ENCODE measurements at regions not wholly inside any gene's neighbourhood (a gene's known extent, or its start where the extent isn't known, plus 50 kb on each side); places are given as distances from the start of the nearest gene placed in this dataset.
"Not testable (repeated sequence)": the region's sequence is repeated elsewhere in the genome, so short reads cannot be mapped to it uniquely, and the experiment has no call there.

DNA sequence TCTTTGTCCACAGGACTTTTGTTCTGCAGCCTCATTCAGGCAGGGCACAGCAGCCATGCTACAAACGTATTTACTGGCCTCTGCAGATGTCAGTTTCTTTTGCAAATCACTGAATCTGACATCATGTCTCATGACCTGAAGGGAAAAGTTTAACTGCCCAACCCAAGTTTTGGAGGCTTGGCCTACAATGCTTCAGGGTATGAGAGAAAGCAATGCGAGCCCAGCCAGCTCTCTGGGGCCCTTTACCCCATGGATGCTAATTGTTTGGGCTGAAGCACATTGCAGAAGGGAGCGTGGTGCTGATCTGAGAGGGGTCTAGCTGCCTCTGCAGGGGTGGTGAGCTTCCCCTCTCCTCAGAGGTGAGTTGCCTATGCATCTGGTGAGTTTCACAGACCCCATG is 179.9 kb upstream of the CXCL12 start:
- DNase-seq (ENCODE audit: low read depth) = no peak

DNA sequence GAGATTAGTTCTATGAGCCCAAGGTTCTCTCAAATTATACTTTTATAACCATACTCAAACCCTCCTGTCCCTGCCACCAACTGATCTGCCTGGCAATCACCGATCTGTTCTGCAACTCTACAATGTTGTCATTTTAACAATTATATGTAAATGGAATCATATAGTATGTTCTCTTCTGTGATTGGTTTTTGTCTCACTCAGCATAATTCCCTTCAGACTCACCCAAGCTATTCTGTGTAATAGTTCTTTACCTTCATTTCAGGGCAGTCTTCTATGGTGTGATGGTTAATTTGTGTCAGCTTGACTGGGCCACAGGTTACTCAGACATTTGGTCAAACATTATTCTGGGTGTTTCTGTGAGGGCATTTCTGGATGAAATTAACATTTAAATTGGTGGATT is 181.9 kb upstream of the CXCL12 start:
- DNase-seq (ENCODE audit: low read depth) = no peak

DNA sequence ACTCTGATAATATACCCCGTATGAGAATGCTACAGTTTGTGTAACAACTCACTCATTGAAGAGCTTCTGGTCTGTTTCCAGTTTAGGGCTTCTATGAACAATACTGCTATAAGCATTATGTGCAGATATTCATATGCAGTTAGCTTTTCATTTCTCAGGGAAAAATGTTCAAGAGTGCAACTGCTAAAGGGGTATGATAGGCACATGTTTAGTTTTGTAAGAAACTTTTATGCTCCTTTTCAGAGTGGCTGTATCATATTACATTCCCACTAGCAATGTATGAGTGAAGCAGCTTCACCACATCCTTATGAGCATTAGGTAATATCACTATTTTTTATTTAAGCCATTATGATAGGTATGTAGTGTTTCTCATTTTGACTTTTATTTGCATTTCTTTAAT is 182.6 kb upstream of the CXCL12 start:
- no peak for DNase-seq (ENCODE audit: low read depth)

DNA sequence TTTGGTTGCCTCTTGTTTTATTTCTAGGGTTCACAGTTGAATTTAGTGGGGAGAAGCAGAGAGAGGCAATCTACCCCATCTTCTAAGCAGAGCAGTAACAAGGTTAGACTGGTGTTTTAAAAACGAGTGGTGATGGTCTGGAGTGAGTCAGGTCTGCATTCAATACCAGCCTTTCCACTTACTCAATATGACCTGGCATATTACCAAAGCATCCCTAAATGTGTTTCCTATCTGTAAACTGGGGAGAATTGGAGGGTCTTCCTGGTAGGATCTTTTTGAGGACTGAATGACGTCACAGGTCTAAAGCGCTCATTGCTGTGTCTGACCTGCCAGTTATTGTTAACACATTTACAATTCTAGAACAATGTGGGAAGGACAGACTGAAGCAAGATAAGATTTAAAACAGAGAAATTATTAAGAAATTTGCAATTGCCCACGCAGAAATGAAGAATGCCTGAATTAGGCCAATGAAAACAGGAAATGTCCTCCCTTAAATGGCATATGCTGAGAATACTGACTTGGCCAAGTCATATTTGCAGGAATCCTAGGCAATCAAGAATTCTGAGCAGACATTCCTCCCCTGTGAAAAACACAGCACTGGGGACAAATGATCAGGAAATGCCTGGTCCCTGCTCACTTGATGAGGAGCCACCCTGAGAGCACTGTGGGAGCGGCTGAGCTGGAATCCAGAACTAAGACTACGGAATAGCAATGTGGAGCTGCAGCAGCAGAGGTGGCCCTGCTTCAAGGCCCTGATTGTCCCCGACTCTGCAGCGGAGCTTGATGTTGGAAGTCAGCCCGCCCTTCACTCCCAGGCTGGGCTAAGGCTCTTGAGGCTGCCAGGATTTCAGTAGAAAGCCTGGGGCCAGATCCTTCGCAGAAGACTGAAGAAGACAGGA is 184.5 kb upstream of the CXCL12 start:
- DNase-seq (ENCODE audit: low read depth) = no peak

DNA sequence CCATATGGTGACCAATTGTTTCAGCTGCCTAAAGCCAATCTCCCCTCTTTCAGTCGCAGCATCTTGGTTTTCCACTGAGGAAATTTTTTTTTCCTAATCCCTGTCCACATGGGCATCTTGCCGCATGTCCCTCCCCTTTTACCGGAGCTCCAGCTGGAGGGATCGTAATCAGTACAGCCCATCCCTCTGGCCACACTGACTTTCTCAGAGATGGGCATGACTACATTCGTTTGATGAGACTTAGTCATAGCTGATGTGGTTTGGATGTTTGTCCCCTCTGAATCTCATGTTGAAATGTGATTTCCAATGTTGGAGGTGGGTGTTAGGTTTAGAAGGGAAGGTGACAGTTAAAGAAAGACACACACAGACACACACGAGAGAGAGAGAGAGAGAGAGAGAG is 186.8 kb upstream of the CXCL12 start:
- DNase-seq (ENCODE audit: low read depth) = no peak

DNA sequence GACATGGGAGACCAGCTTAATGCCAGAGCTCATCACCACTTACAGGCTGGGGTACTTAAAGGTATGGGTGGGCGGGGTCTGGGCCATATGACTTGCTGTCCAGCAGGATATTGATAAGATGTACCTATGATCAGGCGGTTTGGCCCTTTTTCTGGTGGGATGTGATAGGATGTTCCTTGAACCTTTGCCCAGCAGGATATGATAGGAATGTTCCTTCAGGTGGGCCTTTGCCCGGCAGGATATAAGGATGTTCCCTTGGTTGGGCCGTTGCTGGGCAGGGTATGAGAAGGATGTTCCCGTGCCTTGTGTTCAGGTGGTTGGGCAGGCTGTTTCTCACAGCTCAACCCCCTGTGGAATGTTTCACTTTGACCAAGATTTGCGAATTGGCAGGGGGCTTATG is 187.2 kb upstream of the CXCL12 start:
- no peak for DNase-seq (ENCODE audit: low read depth)

DNA sequence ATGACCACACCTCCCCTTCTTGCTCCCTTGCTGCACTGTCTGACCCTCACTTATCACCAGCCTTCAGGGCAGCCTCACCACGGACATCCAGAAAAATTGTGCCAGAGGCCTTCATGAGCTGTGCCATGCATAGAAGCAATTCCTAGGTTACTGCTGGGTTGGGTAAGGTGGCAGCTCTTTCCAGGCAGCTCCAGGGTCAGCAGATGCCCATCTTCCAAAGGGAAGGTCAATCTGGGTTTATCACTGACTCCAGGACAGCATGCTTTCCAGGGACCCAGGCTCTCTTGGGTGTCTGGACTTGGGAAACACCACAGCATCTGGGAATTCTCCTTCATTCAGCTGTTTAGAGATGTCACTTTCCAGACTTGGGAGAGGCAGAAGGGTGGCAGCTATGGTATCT is 188.9 kb upstream of the CXCL12 start:
- no peak for DNase-seq (ENCODE audit: low read depth)

DNA sequence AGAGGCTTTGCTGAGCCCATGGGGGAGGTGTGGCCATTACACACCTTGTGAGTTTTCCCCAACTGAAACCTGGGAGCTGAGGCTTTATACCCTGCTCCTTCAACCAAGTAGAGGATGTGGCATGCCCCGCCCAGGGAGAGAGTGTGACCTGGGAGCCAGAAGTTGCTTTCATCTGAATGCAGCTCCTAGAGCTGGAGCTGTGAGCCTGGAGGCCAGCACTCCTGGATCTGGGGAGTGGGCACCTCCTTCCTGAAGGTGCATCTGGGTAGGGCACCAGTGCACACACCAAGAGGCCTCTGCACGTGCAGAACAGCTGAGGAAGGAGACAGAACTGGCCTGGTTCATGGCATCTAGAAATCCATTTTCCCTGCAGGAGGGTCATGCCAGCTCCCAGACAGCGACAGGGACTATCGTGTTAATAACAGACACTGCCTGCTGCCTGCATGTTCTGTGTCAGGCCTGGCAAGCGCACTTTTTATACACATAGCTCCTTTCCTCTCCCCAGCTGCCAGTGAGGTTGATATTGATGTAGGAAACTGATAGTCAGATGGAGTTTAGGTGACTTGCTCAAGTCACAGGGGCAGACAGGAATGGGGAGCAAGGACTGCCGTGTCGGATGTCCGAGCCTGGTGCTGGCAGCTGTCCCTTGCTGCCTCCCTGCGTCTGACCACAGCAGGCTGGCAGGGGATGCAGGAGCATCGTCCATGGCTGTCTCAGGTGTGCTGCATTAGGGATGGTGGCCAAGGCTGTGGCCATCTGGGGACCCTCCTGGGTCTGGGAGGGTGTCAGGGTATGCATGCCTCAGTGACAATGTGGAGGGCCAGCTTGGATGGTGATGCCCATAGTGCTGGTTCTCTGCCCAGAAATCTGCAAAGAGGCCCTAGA is 189.9 kb upstream of the CXCL12 start:
- DNase-seq (ENCODE audit: low read depth) = no peak

DNA sequence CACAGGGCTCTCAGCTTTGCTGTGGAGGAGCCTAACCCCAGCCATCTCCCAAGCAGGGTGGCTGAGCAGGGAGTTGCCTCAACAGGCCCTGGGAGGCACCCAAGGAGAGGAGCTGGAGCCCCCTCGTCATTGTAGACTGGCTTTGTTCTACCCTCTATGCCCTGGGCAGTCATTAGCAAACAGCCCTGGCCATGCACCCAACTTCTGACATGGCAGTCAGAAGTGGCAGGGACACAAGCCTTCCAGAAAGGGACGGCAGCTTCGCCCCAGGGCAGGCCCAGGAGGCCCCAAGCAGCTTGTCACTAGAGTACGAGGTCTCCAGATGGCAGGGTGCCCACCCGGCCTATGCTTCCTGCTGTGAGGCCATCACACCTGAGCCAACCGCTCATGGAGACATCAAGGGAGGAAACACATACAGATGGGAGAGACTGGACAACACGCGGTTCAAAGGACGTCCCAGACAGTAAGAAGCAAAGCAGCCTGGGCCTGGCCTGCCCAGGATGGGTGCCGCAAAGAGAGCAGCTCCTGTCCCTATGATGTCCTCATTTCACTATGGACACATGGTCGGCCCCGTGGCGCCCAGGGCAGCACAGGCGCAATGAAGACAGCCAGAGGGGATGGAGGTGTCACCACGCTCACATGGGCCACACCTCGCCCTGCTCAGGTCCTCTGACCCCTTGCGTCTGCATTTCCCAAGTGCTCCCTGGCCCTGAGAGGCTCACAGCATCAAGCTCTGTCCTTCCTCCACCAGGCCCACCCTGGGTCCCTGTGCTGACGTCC is 190.9 kb upstream of the CXCL12 start:
- no peak for DNase-seq (ENCODE audit: low read depth)

DNA sequence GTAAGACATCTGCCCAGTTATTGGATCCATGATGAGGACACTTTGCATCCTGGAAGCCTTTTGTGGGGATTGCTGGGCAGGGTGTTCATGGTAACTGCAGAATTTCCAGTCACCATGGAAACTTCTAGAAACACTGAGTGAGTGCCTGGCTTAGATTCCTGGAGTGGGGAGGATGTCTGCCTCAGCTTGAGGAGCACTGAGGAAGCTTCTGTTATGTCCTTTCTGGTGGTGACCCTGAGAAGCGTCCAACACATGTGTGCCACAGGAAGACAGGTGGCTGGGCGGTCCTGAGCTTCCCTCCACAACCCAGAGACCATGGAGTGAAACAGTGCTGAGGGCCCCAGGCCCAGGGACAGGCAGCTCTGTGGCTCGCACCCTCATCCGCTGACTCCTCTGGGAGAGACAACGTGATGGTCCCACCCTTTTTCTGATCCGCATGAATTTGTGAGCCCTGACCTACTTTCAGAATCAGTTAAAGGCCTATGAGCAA is 191.8 kb upstream of the CXCL12 start:
- no peak for DNase-seq (ENCODE audit: low read depth)

DNA sequence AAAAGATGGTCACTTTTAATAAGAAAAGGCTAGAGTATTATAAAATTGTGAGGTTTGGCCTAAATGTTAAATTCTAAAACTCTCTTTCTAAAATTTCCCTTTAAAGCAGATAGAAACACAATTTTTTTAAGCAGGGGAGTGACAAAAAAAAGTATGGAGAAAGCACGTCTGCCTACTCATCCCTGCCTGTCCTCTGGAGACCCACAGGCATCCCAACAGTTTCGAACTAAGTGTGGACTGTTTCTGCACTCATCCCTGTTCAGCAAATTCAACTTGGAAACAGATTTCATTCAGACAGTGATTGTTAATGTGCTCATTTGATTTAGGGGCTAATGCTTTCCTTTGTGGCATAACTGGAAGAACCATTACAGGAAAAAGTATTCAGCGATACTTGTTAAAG is 192.6 kb upstream of the CXCL12 start:
- DNase-seq (ENCODE audit: low read depth) = no peak

DNA sequence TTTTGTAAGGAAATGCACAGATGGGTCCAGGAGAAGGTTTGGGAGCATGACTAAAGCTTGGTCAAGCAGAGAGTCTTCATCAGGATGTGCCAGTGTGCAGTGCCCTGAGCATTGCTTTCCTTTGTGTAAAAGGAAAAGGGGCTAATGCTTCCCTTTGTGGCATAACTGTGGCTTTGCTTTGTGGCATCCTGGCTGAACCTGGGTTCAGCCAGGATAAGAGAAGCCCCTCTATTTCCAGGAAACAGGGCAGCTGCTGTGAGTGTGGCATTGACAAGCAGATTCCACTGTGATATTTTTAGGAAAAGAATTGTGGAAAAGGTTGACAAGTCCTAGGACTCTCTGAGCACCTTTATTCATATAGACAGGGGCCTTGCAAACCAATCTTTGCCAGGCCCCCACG is 193.4 kb upstream of the CXCL12 start:
- DNase-seq (ENCODE audit: low read depth) = no peak

DNA sequence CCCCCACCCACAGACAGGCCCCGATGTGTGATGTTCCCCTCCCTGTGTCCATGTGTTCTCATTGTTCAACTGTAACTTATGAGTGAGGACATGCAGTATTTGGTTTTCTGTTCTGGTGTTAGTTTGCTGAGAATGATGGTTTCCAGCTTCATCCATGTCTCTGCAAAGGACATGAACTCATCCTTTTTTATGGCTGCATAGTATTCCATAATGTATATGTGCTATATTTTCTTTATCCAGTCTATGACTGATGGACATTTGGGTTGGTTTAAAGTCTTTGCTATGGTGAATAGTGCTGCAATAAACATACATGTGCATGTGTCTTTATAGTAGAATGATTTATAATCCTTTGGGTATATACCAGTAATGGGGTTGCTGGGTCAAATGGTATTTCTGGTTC is 194.1 kb upstream of the CXCL12 start:
- DNase-seq (ENCODE audit: low read depth) = not testable (repeated sequence)

DNA sequence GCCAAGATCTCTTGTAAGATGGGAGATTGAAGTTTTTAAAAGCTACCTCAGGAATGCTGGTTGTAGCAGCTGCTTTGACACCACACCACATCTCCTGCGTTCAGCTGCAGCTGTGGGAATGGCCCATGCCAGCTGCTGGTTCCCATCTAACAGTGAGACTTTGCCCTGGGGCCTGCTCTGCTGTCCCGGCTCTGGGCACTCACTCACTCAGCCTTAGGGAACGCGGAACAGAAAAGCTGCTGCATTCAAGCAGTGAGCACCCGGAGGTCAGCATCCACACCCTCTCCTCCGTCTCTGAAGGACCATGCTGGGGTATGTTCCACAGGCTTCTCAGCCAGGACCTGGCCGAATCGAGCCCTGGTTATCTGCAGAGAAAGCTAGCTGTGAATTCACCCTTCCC is 197.1 kb upstream of the CXCL12 start:
- DNase-seq (ENCODE audit: low read depth) = no peak

DNA sequence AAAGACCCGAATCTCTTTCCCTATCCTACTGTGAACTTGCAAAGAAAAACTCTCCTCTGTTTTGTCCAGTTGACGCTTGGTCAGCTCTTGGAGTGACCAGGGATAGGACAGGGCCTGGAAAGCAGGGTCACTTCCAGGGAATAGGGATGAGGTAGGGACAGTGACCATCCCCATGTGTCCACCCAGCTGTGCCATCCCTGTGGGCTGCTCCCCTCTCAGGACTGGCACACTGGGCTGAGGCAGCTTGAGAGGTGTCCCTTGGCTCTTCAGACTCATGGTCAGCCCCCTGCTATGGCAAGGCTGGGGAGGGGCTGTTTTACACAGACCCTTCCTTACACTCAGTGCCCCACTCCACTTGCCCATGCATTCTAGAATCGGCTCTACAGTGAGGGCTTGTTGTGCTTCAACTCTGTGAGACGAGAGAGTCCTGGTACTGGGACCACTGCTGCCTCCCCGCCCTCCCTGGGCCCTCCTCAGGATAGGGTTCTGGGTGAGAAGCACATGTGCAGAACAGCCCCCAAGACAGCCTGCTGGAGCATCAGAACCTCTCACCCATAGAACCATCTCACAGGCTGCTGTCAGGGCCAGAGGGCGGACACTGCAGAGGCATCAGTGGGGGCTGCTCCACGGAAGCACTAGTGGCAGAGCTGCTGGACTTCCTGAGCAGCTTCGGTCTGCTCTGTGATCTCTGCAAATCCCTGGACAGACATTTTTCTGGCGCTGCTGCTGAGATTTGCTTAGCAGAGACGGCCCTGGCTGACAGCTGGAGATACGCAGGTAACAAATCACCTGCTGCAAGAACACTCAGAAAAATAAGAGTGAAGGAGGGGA is 202.8 kb upstream of the CXCL12 start:
- no peak for DNase-seq (ENCODE audit: low read depth)

DNA sequence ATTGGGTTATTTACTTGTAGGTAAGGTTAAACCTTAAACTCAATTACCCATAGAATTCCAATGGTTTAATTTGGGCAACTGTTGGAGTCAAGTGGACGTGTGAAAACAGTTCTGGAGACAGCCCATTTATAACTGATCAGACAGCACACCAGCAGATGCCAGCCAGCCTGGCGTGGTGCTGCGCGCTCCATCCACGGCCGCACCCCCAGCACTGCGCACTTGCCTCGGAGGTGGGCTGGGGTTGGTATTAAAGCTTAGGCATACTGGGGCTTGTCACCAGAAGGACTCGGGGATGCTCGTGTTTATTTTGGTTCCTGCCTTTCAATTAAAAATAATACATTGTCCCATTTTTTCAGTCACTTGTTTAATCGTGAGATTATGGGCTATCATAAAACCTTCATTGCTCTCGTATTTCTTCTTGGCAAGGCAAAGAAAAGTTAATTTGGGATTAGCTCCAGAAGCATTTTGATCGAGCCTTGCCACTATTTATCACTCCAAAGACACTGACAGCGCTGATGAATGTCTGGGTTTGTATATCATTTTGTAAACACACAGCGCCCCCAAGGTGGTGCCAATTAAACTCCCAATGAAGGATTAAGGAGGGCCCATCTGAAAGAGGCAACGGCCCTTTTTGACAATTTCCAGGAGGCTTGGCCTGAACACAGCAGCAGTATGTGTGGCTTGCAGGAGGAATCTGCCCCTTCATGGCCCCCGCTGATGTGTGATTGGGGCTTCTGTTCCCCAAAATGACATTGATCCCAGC is 204.5 kb upstream of the CXCL12 start:
- DNase-seq (ENCODE audit: low read depth) = no peak

DNA sequence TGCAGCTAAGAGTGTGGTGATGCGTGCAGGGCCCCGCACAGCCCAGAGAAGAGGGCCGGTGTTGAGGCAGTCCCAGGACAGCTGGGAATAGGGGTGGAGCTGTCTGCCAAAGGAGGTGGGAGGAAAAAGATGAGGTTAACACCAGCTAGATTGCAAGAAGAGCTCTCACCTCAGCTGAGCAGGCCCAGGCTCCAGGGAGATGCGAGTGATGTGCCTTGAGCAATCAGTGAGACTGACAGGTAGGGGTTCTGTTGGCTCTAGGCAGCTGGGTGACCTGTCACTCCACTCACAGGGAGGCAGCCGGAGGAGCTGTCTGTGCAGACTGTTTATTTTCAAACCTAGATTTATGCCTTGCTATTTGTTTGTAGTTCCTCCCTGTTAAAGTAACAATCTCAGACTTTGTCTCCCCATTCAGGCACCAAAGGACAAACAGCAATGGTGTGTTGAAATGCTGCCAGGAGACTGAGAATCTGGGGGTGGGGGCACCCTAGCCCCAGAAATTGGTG is 205.1 kb upstream of the CXCL12 start:
- no peak for DNase-seq (ENCODE audit: low read depth)

DNA sequence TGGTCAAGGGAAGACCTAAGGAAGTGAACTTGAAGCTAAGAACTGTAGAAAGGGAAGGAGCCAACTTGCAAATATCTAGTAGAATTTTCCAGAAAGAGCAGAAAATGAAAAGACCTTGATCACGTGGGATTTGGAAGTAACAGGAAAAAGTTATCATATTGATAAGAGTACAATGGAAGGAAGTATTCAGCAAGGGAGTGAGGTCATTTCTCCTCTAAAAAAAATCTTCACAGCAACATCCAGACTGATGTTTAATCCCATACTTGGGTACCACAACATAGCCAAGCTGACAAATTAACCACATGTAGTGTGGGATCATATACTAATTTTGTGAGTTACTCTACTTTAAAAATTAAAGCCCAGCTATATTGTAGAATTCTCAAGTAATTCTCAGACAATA is 207.0 kb upstream of the CXCL12 start:
- no peak for DNase-seq (ENCODE audit: low read depth)

DNA sequence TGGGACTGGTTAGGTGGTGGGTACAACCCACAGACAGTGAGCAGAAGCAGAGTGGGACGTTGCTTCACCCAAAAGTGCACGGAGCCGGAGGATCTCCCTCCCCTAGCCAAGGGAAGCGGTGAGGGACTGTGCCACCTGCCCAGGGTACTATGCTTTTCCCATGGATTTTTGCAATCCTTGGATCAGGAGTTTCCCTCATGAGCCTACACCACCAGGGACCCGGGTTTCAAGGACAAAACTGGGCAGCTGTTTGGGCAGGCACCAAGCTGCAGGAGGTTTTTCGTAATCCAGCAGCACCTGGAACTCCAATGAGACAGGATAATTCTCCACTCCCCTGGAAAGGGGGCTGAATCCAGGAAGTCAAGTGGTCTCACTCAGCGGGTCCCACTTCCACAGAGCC is 209.1 kb upstream of the CXCL12 start:
- DNase-seq (ENCODE audit: low read depth) = no peak

DNA sequence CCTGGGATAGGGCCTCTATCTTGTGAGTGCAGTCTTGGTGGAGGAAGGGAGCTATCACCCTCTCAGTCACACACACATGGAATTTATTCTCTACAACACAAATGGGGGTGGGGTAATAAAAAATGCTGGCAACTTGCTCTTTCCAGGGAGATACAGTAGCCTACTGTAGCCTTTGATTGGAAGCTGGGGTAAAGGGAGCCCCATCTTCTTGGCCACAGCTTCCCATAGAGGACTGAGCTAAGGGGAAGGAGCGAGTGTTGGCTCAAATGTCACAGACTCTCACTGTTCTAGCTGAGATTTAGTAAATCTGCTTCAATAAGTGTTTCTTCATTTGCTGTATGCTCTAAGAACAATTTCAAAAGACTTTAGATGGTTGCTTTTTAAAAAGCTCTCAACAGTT is 222.2 kb upstream of the CXCL12 start:
- DNase-seq (ENCODE audit: low read depth) = no peak
